ENCODE measurements at regions not wholly inside any gene's neighbourhood (a gene's known extent, or its start where the extent isn't known, plus 50 kb on each side); places are given as distances from the start of the nearest gene placed in this dataset.

DNA sequence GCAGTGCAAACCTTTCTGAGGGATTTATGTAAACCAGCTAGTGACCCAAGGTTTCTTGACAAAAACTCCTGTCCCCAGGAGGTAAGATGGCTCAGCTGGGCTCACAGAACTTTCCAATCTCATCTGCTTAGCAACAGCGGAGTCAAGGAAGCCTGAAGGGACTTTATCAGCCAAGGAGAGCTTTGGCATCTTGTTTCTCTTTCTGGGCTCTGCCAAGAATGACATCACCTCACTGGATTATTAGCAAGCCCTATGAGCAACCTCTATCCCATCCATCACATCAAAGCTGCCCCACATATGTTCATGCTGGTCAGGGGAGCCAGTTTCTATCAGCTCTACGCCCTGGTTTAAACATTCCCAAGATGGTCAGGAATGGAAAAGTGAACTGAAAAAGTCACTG, 461.3 kb downstream of the ENC1 start:
- no peak overlapping the region for H3K4me2 ChIP-seq

More for the DNA sequence above, 461.3 kb downstream of the ENC1 start:
- H3K27me3 Mint-ChIP-seq (ENCODE audit: insufficient read depth, low read depth, poor library complexity) = peaks cover 5% of the 10 kb centered on the region
- Histone ChIP-seq H4K20me1 (replicated peaks; ENCODE audit: insufficient read depth) (no peaks in the 10 kb centered on the region), H3K27ac (ENCODE audit: low read depth) (no peak overlapping the region), H3K79me2 (replicated peaks; ENCODE audit: insufficient read depth) (no peaks in the 10 kb centered on the region), H3F3A (replicated peaks; ENCODE audit: low read depth) (no peaks in the 10 kb centered on the region), H3K4me1 (ENCODE audit: insufficient read depth) (no peaks in the 10 kb centered on the region), H3K36me3 (ENCODE audit: insufficient read depth) (no peaks in the 10 kb centered on the region), H2AFZ (no peak overlapping the region), H3K27me3 (ENCODE audit: insufficient read depth) (no peaks in the 10 kb centered on the region), H3K9me2 (ENCODE audit: insufficient read depth) (peaks cover 3% of the 10 kb centered on the region), H3K4me3 (no peak overlapping the region)
- no peaks in the 10 kb centered on the region for H3K9me3 Mint-ChIP-seq
- ATAC-seq = no peak
- H3K27ac Mint-ChIP-seq = no peak overlapping the region
- H3K36me3 Mint-ChIP-seq (ENCODE audit: low read depth) = no peaks in the 10 kb centered on the region
- TF ChIP-seq ZNF462 (CRISPR knock-in tag; IDR thresholded peaks at IDR 0.05) (no peak), JUNB (IDR thresholded peaks at IDR 0.05; ENCODE audit: unreplicated experiment) (no peak), EZH2 (IDR thresholded peaks at IDR 0.05; ENCODE audit: low read depth, unreplicated experiment) (no peak), STAT1 (IDR thresholded peaks at IDR 0.05; ENCODE audit: unreplicated experiment) (no peak), EZH2phosphoT487 (IDR thresholded peaks at IDR 0.05; ENCODE audit: unreplicated experiment) (no peak), POLR2AphosphoS5 (IDR thresholded peaks at IDR 0.05; ENCODE audit: low read depth) (no peak)
- TF ChIP-seq, protein P1, sequence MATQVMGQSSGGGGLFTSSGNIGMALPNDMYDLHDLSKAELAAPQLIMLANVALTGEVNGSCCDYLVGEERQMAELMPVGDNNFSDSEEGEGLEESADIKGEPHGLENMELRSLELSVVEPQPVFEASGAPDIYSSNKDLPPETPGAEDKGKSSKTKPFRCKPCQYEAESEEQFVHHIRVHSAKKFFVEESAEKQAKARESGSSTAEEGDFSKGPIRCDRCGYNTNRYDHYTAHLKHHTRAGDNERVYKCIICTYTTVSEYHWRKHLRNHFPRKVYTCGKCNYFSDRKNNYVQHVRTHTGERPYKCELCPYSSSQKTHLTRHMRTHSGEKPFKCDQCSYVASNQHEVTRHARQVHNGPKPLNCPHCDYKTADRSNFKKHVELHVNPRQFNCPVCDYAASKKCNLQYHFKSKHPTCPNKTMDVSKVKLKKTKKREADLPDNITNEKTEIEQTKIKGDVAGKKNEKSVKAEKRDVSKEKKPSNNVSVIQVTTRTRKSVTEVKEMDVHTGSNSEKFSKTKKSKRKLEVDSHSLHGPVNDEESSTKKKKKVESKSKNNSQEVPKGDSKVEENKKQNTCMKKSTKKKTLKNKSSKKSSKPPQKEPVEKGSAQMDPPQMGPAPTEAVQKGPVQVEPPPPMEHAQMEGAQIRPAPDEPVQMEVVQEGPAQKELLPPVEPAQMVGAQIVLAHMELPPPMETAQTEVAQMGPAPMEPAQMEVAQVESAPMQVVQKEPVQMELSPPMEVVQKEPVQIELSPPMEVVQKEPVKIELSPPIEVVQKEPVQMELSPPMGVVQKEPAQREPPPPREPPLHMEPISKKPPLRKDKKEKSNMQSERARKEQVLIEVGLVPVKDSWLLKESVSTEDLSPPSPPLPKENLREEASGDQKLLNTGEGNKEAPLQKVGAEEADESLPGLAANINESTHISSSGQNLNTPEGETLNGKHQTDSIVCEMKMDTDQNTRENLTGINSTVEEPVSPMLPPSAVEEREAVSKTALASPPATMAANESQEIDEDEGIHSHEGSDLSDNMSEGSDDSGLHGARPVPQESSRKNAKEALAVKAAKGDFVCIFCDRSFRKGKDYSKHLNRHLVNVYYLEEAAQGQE (IDR thresholded peaks at IDR 0.05; ENCODE audit: unreplicated experiment) = no peak
- DNase-seq (ENCODE audit: low spot score) = no peak
- no peaks in the 10 kb centered on the region for H3K4me1 Mint-ChIP-seq
- H3K4me3 Mint-ChIP-seq = no peak overlapping the region

Measured in GM23338 (cell line).